ENCODE measurements at regions not wholly inside any gene's neighbourhood (a gene's known extent, or its start where the extent isn't known, plus 50 kb on each side); places are given as distances from the start of the nearest gene placed in this dataset.

DNA sequence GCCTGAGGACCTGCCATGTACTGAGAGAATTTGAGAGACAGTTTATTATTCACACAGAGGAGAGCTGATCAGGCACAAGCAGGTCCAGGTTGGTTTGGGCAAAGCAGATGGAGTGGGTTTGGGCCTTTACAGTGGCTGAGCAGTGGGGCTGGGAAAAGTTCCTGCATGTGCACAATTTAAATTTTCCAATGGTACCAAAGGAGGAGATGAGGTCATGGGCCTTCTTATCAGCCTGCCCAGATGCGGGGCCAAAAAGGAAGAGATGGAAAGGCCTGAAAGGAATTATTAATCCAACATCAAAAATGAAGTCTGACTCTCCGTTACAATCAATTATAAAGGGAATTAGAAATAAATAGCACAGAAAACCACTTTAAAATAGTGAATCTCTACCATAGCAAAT lies 367.6 kb downstream of the TMEM135 start:
- DNase-seq, result no peak

DNA sequence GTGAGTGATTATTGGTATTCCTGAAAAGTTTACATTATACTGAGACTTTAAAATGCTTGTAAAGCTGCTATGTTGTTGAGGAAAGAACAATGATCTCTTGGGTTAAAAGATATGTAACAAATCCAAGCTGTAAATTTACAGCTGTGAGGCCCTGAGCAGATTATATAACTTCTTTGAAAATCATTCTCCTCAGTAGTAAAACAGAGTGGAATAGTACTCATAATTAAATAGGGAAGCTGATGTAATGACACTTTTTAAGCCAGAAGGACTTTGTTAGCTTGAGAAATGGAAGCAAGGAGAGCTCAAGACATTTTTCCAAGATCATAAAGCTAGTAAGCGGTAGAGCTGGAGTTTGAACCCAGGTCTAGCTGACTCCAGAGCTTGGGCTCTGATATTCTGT lies 363.9 kb downstream of the TMEM135 start:
- no peak for DNase-seq

- no peak for DNase-seq
Measured at GRCh38 chr11:87399341-87399740, 361.6 kb downstream of the TMEM135 start.

DNA sequence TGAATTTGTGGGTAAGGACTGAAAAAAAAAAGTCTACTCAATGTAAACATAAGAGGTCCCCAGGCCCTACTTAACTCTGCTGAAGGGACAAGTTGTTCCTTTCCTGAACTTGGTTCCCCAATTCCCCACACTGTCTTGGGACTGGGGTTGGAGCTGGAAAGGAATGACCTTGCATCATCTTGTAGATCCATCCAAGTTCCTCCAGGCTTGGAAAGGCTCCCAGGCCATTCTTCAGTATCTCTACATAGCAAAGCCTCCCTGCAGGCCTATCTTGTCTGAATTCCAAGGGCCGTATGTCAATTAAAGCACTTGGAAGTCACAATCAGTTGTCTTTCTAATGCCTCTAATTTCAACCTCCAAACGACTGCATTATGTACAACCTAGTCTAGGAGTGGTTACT lies 361.2 kb downstream of the TMEM135 start:
- DNase-seq, result no peak

DNA sequence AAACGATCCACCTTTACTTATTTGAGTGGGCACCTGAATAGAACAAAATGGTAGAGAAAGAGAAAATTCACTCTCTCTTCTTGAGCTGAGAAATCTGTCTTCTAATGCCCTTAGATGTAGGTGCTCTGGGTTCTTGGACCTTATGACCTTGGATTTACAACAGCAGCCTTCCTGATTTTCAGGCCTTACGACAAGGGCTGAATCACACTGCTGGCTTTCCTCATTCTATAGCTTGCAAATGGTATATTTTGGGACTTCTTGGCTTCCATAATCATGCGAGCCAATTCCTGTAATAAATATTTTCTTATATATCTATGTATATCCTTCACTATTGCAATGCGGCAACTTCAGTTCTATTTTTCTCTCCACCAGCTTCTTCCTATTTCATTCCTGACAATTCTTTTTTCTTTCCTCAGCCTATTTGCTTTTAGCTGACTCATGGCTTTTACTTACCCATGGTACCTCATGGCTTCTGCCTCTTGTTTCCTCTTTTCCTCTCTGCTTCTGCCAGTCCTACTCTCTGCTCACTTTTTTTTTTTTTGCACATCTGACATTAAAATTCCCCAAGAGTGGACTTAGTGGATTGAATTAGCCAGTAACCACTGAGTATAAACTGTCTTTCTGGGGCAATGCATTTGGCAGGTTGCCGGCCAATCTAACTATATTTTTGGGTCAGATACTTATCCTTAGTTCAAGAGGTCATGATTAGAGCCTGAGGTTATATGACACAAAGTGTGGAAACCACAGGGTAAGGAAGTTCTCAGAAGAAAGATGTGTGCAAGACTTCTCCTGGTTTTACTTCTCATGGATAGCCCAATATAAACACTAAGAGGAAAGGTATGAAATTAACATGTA lies 359.5 kb downstream of the TMEM135 start:
- DNase-seq, result no peak

DNA sequence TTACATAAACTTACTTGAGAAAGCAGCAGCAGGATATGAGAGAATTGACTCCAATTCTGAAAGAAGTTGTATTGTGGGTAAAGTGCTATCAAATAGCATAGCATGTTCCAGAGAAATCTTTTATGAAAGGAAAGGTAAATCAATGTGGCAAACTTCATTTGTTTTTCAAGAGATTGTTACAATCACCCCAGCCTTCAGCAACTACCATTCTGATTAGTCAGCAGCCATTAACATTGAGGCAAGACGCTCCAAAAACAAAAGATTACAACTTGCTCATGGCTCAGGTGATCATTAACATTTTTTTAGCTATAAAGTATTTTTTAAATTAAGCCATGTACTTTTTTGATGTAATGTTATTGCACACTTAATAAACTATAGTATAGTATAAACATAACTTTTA lies 357.2 kb downstream of the TMEM135 start:
- DNase-seq, result no peak

DNA sequence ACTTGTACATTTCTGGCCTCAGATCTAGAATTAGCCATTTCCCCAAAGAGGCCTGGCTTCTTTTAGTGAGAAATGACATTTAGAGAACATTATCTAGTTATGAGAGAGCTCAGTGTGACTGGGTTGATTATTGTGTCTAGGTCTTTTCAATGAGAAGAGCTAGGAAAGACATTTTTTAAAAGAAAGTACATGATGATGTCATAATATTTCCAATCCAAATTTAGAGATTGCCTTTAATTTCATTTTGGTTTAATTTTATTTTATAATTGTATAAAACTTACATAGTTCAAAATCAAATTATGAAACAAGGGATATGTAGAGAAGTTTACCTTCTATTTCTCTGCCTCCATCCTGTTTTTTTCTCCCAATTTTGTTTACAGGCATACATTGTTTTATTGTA lies 354.9 kb downstream of the TMEM135 start:
- no peak for DNase-seq

DNA sequence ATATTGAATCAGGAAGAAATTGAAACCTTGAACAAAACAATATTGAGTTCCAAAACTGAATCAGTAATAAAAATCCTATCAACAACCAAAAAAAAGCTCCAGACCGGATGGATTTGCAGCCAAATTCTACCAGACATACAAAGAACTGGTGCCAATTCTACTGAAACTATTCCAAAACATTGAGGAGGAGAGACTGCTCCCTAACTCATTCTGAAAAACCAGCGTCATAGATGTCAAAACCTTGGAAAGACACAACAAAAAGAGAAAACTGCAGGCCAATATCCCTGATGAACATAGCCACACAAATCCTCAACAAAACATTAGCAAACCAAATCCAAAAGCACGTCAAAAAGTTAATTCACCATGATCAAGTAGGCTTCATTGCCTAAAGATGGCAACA lies 353.8 kb downstream of the TMEM135 start:
- DNase-seq, result no peak

DNA sequence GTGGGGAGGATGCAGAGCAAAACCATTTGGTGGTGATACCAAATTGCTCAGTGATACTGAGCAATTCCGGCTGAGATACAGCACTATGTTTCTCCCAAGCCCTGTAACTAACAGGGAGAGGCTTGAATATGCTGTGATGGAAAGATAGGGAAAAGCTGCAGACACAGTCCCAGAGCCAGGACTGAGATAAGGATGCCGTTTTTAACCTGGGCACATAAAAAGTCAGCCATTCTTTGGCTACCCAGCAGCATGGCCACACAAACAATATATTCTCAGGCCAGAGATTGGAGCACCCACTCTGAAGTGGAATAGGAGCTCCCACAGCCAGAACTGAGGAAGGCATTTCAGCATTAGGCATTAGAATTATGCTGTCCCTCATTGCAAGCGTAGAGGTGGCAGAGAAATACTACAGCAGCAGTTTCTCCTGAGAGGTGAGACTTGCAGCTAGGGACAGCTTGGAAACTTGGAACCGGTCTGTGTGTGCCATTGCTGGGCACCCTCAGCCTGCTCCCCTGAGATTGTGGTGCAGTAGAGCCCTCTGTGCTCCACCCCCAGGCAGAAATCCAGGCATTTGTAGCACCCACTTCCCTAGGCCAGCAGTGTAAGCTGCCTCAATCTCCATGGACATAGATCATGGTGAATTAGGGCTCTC lies 346.5 kb downstream of the TMEM135 start:
- DNase-seq, result no peak

- no peak for DNase-seq
Measured at GRCh38 chr11:87374038-87374807, 336.5 kb downstream of the TMEM135 start.

All from NCI-H2081 treated with DMSO at 0.1 percent for 48 hours (cell line).